ENCODE measurements at regions not wholly inside any gene's neighbourhood (a gene's known extent, or its start where the extent isn't known, plus 50 kb on each side); places are given as distances from the start of the nearest gene placed in this dataset.

GRCh38 chr9:90014421-90014820 lies 409.6 kb downstream of the GADD45G start:
- DNase-seq (ENCODE audit: low read depth) = no peak

GRCh38 chr9:90016272-90016671 lies 411.5 kb downstream of the GADD45G start:
- no peak for DNase-seq (ENCODE audit: low read depth)

DNA sequence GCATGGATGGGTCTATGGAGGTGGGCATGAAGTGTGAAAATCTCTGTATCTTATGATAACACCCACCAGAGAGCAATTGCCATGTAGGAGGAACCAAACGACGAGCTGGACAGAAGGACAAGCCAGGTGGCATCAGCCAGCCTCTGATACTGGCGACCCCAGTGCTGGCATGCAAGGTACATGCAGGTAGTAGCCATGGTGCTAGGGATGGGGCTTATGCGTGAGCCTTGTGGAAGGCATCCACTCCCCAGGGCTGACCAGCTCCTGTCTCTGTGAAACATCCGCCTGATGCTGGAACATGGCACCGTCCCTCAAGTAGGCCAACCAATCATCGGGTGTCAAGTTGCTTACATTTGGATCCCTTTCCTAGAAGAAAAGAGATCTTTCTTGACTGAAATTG lies 412.9 kb downstream of the GADD45G start:
- DNase-seq (ENCODE audit: low read depth) = no peak

GRCh38 chr9:90018688-90019087 lies 413.9 kb downstream of the GADD45G start:
- DNase-seq (ENCODE audit: low read depth) = no peak

DNA sequence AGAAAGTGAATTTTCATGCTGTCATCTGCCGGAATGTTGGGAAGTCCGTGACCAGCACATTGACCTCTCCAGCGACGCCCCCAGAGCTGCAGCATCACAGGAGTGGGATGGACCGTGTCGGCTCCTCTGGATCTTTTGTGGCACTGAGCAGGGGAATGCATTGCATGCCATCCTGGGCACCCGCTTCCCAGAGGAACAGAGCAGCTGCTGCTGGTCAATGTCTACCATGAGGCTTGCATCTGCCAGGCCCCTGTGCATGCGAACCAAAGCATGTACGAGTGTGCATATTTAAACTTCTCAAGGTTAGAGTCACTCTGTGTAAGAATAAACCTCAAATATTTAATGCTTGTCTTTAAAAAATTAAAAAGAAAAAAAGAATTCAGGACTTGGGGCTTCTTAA lies 414.8 kb downstream of the GADD45G start:
- no peak for DNase-seq (ENCODE audit: low read depth)

DNA sequence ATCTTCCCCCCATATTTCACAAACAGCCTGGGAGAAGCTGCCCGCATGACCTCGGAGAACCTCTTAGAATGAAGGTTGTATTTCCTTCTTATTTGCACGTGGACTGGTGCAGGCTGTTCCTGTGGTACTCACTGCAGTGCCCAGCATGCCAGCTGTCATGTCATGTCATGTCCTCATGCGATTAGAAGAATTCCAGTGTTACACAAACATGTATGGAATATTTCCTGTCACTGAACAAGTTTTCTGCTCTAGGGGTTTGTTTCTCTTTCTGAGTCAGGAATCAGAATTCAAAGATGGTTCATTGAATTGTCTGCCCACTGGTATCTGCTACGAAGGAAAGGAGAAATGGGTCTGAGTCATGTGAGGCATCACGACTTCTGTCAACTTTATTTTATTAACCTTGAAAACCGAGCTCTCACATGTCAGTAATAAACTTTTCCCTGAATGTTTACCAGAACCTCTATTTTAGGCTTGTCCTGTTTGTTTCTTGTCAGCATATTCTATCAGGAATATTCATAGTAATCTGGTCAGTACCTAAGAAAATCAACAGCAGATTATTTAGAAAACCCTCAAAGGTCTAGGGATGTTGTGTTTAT lies 415.6 kb downstream of the GADD45G start:
- no peak for DNase-seq (ENCODE audit: low read depth)

DNA sequence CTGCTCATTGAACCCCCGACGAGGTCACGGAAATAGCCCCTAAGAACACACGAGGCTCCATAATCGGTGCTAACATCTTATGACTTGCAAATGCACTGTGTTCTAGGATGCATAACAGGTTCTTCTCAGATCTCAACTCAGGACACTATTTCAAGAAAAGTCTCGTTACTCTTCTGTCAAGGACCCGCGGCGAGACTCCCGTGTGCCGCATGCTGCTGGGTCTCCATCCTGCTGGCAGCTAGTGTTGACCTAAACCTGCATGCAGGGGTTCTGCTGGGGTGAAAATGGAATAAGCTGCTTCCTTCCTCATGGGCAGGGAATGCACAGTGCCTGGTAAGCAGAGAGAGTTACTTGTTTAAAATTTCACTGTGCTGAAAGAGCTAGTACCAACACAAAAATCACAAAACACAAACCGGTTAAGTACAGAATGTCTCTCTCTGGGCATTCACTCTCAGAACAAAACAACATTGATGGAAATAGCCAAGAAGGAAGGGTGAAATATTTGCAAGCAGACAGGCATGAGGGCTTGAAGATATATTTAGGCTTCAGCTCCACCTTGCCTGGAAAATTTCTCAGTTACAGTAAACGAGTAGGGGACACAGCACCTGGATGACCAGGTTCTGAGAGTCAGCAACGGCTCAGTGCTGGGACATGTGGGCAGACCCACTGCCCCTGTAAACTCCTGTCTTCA lies 416.5 kb downstream of the GADD45G start:
- no peak for DNase-seq (ENCODE audit: low read depth)

DNA sequence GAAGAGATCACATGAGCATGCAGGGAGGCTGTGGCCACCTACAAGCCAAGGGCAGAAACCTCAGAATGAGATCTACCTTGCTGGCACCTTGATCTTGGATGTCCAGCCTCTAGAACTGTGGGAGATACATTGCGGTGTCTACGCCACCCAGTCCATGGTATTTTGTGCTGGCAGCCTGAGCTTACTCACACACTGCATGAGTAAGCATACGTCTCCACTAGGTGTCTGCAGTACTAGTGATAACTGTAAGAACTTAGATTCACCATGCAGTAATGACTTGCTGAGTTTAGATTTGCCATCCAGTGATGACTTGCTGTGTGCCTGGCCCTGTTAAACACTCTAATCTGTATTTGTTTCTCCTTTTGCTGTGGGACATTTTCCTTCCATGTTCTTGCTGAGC lies 417.7 kb downstream of the GADD45G start:
- DNase-seq (ENCODE audit: low read depth) = peak; percentile 6

GRCh38 chr9:90023861-90024260 lies 419.0 kb downstream of the GADD45G start:
- DNase-seq (ENCODE audit: low read depth) = no peak

DNA sequence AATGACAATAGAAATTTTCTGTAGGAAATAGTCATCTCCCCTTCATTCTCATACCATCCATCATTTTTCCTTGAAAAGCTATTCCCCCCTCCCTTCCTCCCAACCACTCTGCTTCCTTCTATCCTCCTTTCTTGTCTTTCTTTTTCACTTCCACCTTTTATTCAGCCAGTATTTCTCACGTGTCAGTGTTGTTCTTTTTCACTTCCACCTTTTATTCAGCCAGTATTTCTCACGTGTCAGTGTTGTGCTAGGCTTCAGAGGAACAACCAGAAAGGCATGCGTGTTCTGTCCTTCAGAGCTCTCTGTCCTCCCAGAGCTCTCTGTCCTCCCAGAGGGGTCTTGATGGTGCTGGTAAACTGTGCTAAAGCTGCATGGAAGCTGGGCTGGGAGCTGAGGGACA lies 419.6 kb downstream of the GADD45G start:
- no peak for DNase-seq (ENCODE audit: low read depth)

DNA sequence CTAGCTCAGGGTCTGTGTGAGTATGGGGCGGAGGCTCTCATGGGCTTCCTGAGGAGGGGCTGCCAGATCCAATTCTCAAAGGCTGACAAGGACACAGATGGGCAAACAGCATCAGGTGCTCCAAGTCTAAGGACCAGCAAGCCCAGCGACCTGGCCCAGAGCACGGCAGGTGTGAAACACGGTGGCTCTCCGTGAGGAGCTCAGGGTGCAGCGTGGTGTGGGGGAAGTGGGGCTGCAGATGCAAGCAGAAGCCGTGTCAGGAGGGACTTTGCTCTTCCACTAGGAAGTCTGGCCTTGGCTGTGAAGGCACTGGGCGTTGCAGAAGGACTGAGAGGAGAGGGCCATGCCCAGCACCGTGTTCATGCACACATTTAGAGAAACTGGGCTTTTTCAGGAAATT lies 420.0 kb downstream of the GADD45G start:
- DNase-seq (ENCODE audit: low read depth) = no peak

GRCh38 chr9:90025816-90026215 lies 421.0 kb downstream of the GADD45G start:
- peak; percentile 32 for DNase-seq (ENCODE audit: low read depth)

DNA sequence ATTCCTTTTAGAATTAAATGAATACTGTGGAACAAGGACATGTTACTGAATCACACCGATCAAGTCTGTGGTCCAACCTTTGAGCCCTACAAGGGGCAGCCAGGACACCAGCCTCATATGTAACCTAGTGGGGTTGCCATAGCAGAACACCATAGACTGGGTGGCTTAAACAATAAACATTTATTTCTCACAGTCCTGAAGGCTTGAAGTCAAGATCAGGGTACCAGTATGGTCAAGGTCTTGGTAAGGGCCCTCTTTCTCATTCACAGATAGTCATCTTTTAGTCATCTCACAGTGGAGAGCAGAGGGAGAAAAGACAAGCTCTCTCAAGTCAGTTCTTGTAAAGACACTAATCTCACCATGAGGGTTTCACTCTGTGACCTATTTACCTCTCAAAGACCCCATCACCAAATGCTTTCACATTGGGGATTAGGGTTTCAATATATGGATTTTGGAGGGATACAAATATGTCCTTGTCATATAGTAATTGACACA lies 422.5 kb downstream of the GADD45G start:
- no peak for DNase-seq (ENCODE audit: low read depth)

- no peak for DNase-seq (ENCODE audit: low read depth)
Measured at GRCh38 chr9:90029386-90029785, 424.6 kb downstream of the GADD45G start.

GRCh38 chr9:90029996-90030395 lies 425.2 kb downstream of the GADD45G start:
- peak; percentile 21 for DNase-seq (ENCODE audit: low read depth)

GRCh38 chr9:90032296-90033027 lies 427.6 kb downstream of the GADD45G start:
- DNase-seq (ENCODE audit: low read depth) = no peak

GRCh38 chr9:90033028-90033650 lies 428.3 kb downstream of the GADD45G start:
- DNase-seq (ENCODE audit: low read depth) = no peak

DNA sequence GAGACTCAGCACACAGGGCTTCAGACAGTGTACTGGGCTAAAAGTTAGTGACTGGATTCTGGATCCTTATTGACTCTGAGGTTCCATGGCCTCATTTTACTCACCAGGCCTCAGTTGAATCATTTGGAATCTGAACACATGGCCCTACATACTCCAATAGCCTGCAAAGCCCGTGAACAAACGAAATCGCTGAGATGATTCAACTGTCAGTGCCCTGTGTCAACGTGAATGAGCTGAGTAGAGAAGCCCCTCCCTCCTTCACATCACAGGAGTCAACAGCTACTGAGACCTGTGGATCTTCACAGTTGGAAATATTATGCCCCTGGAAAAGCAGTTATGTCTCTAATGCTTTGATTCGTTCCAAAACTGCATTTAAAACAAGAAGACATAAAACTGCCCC lies 429.3 kb downstream of the GADD45G start:
- no peak for DNase-seq (ENCODE audit: low read depth)

DNA sequence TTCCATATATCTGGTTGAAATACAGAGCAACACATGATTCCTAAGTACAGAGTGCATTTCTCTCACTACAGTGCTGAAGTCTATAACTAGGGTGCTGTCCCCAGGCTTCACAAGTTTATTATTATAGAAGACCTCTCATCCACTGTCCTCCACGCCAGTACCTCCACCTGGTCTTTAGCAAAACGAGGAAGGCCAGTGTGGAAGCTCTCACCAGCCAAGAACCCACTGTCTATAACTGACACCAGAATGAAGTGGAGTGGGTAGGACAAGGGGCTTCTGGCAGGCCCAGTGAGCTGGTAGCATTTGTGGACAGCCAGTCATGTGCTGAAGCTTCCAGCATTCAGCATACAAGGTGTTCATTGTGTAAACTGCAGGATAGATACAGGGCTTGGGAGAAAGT lies 430.7 kb downstream of the GADD45G start:
- no peak for DNase-seq (ENCODE audit: low read depth)

GRCh38 chr9:90037146-90037797 lies 432.5 kb downstream of the GADD45G start:
- DNase-seq (ENCODE audit: low read depth) = no peak

DNA sequence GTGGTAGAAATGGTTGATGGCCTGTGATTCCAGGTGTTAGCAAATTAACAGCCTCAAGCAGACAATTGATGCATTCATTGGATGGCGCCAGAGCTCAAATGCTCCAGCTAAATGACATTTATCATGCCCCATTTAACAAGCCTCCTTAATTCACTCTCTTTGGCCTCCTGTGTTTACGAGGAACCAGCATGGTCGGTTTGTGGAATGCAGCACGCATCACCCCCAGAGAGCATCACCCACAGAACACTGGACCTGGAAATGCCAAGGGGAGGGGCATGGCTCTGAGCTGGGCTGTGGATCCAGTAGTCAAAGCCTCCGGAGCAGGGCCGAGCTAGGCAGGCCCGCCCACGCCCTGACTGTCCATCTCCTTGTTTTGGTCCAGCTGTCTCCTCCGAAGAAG lies 434.0 kb downstream of the GADD45G start:
- DNase-seq (ENCODE audit: low read depth) = no peak

DNA sequence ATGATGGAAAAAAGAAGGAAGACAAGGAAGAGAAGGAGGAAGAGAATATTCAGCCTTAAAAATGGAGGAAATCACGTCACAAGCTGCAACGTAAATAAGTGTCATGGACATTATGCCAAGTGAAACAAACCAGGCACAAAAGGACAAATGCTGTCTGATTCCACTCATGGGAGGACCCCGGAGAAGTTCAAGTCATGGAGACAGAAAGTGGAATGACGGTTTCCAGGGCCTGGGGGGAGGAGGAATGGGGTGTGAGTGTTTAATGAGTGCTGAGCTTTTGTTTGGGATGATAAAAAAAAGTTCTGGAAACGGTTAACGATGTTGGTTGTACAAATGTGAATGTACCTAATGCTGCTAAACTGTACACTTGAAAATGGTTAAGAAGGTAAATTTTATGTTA lies 439.5 kb downstream of the GADD45G start:
- DNase-seq (ENCODE audit: low read depth) = no peak

Data from HT1080 (cell line).